ENCODE measurements at regions not wholly inside any gene's neighbourhood (a gene's known extent, or its start where the extent isn't known, plus 50 kb on each side); places are given as distances from the start of the nearest gene placed in this dataset.

DNA sequence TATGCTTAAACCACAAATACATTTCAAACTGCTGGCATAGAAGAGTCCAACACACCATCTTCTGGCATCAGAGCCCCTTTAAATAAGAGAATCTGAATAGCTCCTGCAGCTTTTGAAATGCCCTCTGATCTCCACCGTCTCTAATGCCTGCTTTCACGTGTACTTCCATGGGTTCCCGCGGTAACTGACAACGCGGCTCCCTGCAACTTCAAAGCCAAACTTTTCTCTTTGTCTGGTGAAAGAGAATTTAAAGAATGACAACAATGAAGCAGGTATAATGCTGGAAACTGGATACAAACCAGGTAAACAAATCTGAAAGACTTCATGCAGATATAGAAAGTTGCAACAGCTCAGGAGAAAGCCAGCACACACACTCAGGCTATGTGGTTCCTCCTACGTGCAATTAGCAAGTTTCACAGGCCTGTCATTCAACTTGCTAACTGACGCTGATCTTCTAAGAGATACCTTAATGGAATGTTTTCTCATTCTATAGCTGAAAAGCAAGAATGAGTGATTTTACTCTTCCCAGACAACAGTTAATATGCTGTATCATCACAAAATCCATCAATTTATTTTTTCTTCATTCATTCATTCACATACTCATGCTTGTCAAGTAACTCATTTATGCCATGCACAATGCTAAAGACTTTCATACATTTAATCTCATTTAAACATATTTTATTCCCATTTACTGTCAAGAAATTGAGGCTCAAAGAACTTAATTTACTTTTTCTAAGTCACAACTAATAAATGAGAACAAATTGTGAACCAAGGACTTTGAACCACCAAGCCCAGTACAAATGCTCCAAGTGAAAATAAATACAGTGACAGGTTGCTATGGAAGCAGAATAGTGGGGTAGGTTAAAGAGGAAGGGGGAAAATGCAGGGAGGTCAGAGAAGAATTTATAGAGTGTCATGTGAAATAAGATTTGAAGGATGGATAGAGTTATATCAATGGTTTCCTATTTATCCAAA, 202.7 kb upstream of the SNX7 start:
- TF ChIP-seq SETDB1 (IDR thresholded peaks at IDR 0.05; ENCODE audit: insufficient read length, low read length), result no peak
- TF ChIP-seq, protein P1, sequence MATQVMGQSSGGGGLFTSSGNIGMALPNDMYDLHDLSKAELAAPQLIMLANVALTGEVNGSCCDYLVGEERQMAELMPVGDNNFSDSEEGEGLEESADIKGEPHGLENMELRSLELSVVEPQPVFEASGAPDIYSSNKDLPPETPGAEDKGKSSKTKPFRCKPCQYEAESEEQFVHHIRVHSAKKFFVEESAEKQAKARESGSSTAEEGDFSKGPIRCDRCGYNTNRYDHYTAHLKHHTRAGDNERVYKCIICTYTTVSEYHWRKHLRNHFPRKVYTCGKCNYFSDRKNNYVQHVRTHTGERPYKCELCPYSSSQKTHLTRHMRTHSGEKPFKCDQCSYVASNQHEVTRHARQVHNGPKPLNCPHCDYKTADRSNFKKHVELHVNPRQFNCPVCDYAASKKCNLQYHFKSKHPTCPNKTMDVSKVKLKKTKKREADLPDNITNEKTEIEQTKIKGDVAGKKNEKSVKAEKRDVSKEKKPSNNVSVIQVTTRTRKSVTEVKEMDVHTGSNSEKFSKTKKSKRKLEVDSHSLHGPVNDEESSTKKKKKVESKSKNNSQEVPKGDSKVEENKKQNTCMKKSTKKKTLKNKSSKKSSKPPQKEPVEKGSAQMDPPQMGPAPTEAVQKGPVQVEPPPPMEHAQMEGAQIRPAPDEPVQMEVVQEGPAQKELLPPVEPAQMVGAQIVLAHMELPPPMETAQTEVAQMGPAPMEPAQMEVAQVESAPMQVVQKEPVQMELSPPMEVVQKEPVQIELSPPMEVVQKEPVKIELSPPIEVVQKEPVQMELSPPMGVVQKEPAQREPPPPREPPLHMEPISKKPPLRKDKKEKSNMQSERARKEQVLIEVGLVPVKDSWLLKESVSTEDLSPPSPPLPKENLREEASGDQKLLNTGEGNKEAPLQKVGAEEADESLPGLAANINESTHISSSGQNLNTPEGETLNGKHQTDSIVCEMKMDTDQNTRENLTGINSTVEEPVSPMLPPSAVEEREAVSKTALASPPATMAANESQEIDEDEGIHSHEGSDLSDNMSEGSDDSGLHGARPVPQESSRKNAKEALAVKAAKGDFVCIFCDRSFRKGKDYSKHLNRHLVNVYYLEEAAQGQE (tag by site-specific recombination; IDR thresholded peaks at IDR 0.05), result no peak
- TF ChIP-seq, protein P2, sequence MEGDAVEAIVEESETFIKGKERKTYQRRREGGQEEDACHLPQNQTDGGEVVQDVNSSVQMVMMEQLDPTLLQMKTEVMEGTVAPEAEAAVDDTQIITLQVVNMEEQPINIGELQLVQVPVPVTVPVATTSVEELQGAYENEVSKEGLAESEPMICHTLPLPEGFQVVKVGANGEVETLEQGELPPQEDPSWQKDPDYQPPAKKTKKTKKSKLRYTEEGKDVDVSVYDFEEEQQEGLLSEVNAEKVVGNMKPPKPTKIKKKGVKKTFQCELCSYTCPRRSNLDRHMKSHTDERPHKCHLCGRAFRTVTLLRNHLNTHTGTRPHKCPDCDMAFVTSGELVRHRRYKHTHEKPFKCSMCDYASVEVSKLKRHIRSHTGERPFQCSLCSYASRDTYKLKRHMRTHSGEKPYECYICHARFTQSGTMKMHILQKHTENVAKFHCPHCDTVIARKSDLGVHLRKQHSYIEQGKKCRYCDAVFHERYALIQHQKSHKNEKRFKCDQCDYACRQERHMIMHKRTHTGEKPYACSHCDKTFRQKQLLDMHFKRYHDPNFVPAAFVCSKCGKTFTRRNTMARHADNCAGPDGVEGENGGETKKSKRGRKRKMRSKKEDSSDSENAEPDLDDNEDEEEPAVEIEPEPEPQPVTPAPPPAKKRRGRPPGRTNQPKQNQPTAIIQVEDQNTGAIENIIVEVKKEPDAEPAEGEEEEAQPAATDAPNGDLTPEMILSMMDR (tag by site-specific recombination; IDR thresholded peaks at IDR 0.05), result no peak
- no peak for TF ChIP-seq ZNF501 (tag by site-specific recombination; IDR thresholded peaks at IDR 0.05)
- no peak for TF ChIP-seq ZBTB8A (tag by site-specific recombination; IDR thresholded peaks at IDR 0.05)
- TF ChIP-seq, protein P3, sequence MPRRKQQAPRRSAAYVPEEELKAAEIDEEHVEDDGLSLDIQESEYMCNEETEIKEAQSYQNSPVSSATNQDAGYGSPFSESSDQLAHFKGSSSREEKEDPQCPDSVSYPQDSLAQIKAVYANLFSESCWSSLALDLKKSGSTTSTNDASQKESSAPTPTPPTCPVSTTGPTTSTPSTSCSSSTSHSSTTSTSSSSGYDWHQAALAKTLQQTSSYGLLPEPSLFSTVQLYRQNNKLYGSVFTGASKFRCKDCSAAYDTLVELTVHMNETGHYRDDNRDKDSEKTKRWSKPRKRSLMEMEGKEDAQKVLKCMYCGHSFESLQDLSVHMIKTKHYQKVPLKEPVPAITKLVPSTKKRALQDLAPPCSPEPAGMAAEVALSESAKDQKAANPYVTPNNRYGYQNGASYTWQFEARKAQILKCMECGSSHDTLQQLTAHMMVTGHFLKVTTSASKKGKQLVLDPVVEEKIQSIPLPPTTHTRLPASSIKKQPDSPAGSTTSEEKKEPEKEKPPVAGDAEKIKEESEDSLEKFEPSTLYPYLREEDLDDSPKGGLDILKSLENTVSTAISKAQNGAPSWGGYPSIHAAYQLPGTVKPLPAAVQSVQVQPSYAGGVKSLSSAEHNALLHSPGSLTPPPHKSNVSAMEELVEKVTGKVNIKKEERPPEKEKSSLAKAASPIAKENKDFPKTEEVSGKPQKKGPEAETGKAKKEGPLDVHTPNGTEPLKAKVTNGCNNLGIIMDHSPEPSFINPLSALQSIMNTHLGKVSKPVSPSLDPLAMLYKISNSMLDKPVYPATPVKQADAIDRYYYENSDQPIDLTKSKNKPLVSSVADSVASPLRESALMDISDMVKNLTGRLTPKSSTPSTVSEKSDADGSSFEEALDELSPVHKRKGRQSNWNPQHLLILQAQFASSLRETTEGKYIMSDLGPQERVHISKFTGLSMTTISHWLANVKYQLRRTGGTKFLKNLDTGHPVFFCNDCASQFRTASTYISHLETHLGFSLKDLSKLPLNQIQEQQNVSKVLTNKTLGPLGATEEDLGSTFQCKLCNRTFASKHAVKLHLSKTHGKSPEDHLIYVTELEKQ (tag by site-specific recombination; IDR thresholded peaks at IDR 0.05; ENCODE audit: borderline replicate concordance), result no peak
- TF ChIP-seq ZNF610 (tag by site-specific recombination; IDR thresholded peaks at IDR 0.05; ENCODE audit: borderline replicate concordance), result no peak
- TF ChIP-seq ZNF114 (tag by site-specific recombination; IDR thresholded peaks at IDR 0.05), result no peak
- no peak for TF ChIP-seq ZNF701 (tag by site-specific recombination; IDR thresholded peaks at IDR 0.05)
- TF ChIP-seq ZNF350 (tag by site-specific recombination; IDR thresholded peaks at IDR 0.05), result no peak
- TF ChIP-seq, protein P4, sequence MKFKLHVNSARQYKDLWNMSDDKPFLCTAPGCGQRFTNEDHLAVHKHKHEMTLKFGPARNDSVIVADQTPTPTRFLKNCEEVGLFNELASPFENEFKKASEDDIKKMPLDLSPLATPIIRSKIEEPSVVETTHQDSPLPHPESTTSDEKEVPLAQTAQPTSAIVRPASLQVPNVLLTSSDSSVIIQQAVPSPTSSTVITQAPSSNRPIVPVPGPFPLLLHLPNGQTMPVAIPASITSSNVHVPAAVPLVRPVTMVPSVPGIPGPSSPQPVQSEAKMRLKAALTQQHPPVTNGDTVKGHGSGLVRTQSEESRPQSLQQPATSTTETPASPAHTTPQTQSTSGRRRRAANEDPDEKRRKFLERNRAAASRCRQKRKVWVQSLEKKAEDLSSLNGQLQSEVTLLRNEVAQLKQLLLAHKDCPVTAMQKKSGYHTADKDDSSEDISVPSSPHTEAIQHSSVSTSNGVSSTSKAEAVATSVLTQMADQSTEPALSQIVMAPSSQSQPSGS (tag by site-specific recombination; IDR thresholded peaks at IDR 0.05; ENCODE audit: low read depth), result no peak
- no peak for TF ChIP-seq ZNF549 (tag by site-specific recombination; IDR thresholded peaks at IDR 0.05)
